Esophagus muscularis mucosa (tissue), 4 donors: ENCODE measurements at regions not wholly inside any gene's neighbourhood (a gene's known extent, or its start where the extent isn't known, plus 50 kb on each side); places are given as distances from the start of the nearest gene placed in this dataset.

Experiments used
- EP300 ChIP-seq: sonication (generic); formaldehyde crosslinking; IDR thresholded peaks from one replicate; pipeline ENCODE4 v1.6.1; 2017; ENCODE audit warnings: antibody characterized with exemption
- POLR2A ChIP-seq: fragments of 450-650 bp; IDR thresholded peaks from one replicate; pipeline ENCODE4 v1.6.1; 2017; ENCODE audit warnings: antibody characterized with exemption, moderate library complexity, mild to moderate bottlenecking, low read depth
- TF ChIP-seq, protein P1 (sequence below), 3 experiments: fragments of 200-600 bp in 2 of 3; fragments of 450-650 bp in 1 of 3; sonication (generic) in 2 of 3; IDR thresholded peaks; one replicate each; pipeline ENCODE4 v1.5.1; 2017 to 2019; ENCODE audit warnings: antibody characterized with exemption in 3 of 3, mild to moderate bottlenecking in 2 of 3, moderate library complexity in 1 of 3

DNA sequence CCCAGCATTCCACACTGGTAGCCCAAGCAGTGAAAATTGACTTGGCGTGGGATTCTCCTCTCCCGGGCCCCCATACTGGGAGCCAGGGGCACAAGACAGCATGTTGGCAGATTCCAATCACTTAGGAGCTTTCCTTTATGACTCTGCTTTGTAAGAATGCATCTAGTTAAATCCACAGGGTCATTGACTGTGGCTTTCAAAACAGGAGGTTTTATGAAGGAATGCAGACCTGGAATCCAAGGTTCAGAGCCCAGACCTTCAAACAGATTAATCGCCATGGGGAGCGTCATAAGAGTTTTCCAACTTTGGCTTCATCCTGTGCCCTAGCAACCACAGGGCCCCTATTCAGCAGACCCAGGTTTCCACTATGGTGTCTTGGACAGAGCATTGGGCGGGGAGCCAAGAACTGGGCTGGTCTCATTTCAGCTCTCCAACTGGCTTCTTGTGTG is 76.4 kb upstream of the RMST start:
- TF ChIP-seq POLR2A: no peak
- TF ChIP-seq, protein P1, sequence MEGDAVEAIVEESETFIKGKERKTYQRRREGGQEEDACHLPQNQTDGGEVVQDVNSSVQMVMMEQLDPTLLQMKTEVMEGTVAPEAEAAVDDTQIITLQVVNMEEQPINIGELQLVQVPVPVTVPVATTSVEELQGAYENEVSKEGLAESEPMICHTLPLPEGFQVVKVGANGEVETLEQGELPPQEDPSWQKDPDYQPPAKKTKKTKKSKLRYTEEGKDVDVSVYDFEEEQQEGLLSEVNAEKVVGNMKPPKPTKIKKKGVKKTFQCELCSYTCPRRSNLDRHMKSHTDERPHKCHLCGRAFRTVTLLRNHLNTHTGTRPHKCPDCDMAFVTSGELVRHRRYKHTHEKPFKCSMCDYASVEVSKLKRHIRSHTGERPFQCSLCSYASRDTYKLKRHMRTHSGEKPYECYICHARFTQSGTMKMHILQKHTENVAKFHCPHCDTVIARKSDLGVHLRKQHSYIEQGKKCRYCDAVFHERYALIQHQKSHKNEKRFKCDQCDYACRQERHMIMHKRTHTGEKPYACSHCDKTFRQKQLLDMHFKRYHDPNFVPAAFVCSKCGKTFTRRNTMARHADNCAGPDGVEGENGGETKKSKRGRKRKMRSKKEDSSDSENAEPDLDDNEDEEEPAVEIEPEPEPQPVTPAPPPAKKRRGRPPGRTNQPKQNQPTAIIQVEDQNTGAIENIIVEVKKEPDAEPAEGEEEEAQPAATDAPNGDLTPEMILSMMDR (IDR thresholded peaks at IDR 0.05): no peak
- no peak for TF ChIP-seq EP300
